Activated T-cell treated with anti-CD3 and anti-CD28 coated beads, Interleukin-2, amount 50 U/mL, for 4 hours (primary cell): ENCODE measurements at regions not wholly inside any gene's neighbourhood (a gene's known extent, or its start where the extent isn't known, plus 50 kb on each side); places are given as distances from the start of the nearest gene placed in this dataset.

Source experiments
- ATAC-seq, 2 donors: fragments of 200-7000 bp; cut with Tn5 transposase; one replicate each; pipeline ENCODE4 v1.10.0; 2021
- DNase-seq: peaks from one replicate; pipeline ENCODE4 v3.0.0-alpha.2; 2020
- H3K27me3 Mint-ChIP-seq: one replicate; pipeline ENCODE4 v1.8.0; 2021; ENCODE audit warnings: low read depth, mixed read lengths
- H3K36me3 Mint-ChIP-seq: one replicate; pipeline ENCODE4 v1.8.0; 2022; ENCODE audit warnings: mixed read lengths; ENCODE audit not compliant: insufficient read depth
- H3K4me1 Mint-ChIP-seq: one replicate; pipeline ENCODE4 v1.8.0; 2021; ENCODE audit warnings: low read depth, mixed read lengths
- H3K4me3 Mint-ChIP-seq: one replicate; pipeline ENCODE4 v1.8.0; 2021; ENCODE audit warnings: mild to moderate bottlenecking, moderate library complexity, mixed read lengths
- H3K9me3 Mint-ChIP-seq: one replicate; pipeline ENCODE4 v1.8.0; 2021; ENCODE audit warnings: mixed read lengths

DNA sequence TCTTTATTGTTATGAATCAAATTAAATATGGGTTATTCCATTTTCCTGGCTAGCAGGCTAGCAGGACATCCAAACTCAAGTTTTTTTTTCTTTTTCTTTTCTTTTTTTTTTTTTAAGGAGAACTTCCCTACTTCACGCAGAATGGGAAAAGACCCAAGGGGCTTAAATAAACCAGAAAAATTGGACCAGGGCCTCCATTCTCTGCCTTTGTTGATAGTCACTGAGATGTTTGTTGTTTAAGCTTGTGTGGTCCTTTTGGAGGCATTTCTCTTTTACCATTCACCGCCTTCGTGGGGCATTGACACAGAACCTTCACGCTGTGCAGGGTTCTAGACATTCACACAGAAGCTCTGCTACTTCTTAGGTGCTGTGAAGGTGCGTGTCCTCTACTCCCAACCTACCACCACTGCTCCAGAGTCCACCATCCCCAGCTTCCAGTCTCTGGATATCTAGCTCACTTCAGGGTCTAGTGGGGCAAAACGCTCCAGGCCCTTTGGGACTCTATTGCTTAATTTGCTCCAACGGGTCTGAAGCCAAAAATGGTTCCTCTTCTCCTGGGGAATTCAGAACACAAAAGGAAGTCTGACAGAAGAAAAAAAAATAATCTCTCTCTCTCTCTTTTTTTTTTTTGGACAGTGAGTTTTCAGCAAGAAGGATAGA is 301.3 kb downstream of the AEBP2 start:
- no peaks in the 10 kb centered on the region for H3K36me3 Mint-ChIP-seq
- no peaks in the 10 kb centered on the region for H3K9me3 Mint-ChIP-seq
- ATAC-seq, result no peak
- DNase-seq, result no peak
- peaks cover 5% of the 10 kb centered on the region for H3K4me1 Mint-ChIP-seq
- H3K27me3 Mint-ChIP-seq, result peaks cover 2% of the 10 kb centered on the region
- H3K4me3 Mint-ChIP-seq, result no peak overlapping the region

- DNase-seq (no peak), ATAC-seq (no peak)
- Mint-ChIP-seq H3K4me3 (no peak overlapping the region), H3K36me3 (no peaks in the 10 kb centered on the region), H3K4me1 (peaks cover 5% of the 10 kb centered on the region), H3K9me3 (no peaks in the 10 kb centered on the region), H3K27me3 (peaks cover 2% of the 10 kb centered on the region)
Observed at GRCh38 chr12:19741132-19741489, 301.8 kb downstream of the AEBP2 start.

DNA sequence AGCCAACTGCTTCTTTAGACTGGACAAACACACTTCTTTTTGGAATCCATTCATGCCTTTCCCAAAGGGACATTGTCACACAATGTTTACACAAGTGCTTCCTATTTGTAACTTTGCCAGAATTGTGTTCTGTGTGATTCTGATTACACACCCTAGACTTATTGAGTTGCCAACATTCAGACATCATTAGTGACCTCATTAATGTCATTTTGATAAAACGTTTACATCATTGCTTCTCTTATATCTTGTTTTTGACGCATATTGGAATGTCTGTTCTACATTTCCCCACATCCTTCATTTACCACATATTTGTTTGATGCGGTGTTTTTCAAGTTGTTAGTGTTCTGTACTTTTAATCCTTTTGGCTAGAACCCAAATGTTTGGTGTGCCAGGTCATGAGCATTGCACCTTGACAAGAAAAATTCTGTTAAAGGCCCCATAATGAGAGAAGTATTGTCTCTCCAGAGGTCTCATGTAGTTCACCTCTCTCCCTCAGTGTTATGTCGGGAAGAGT is 305.5 kb downstream of the AEBP2 start:
- DNase-seq, result no peak
- no peaks in the 10 kb centered on the region for H3K36me3 Mint-ChIP-seq
- H3K9me3 Mint-ChIP-seq, result no peaks in the 10 kb centered on the region
- no peak overlapping the region for H3K4me3 Mint-ChIP-seq
- H3K4me1 Mint-ChIP-seq, result peaks cover 5% of the 10 kb centered on the region
- ATAC-seq, result no peak
- H3K27me3 Mint-ChIP-seq, result peaks cover 2% of the 10 kb centered on the region

GRCh38 chr12:19746471-19746870 is 307.2 kb downstream of the AEBP2 start:
- DNase-seq, result no peak
- Mint-ChIP-seq H3K27me3 (peaks cover 2% of the 10 kb centered on the region), H3K36me3 (no peaks in the 10 kb centered on the region), H3K9me3 (peaks cover 6% of the 10 kb centered on the region), H3K4me3 (no peak overlapping the region), H3K4me1 (peaks cover 5% of the 10 kb centered on the region)
- no peak for ATAC-seq

GRCh38 chr12:19749906-19750574 is 310.7 kb downstream of the AEBP2 start:
- Mint-ChIP-seq H3K27me3 (no peaks in the 10 kb centered on the region), H3K4me1 (peaks cover 1% of the 10 kb centered on the region), H3K4me3 (no peak overlapping the region), H3K36me3 (no peaks in the 10 kb centered on the region), H3K9me3 (peaks cover 21% of the 10 kb centered on the region)
- DNase-seq, result no peak
- ATAC-seq, result no peak

- Mint-ChIP-seq H3K4me1 (no peaks in the 10 kb centered on the region), H3K27me3 (no peaks in the 10 kb centered on the region), H3K36me3 (no peaks in the 10 kb centered on the region), H3K4me3 (no peak overlapping the region), H3K9me3 (peaks cover 21% of the 10 kb centered on the region)
- ATAC-seq (no peak), DNase-seq (no peak)
Observed at GRCh38 chr12:19751078-19751477, 311.8 kb downstream of the AEBP2 start.

GRCh38 chr12:19752712-19753111 is 313.4 kb downstream of the AEBP2 start:
- peaks cover 21% of the 10 kb centered on the region for H3K9me3 Mint-ChIP-seq
- H3K36me3 Mint-ChIP-seq, result no peaks in the 10 kb centered on the region
- no peak overlapping the region for H3K4me3 Mint-ChIP-seq
- H3K4me1 Mint-ChIP-seq, result peaks cover 1% of the 10 kb centered on the region
- DNase-seq, result no peak
- no peaks in the 10 kb centered on the region for H3K27me3 Mint-ChIP-seq
- no peak for ATAC-seq

GRCh38 chr12:19755136-19755535 is 315.8 kb downstream of the AEBP2 start:
- Mint-ChIP-seq H3K9me3 (peaks cover 21% of the 10 kb centered on the region), H3K36me3 (no peaks in the 10 kb centered on the region), H3K4me3 (no peak overlapping the region), H3K4me1 (peaks cover 5% of the 10 kb centered on the region), H3K27me3 (no peaks in the 10 kb centered on the region)
- ATAC-seq (no peak), DNase-seq (no peak)

- Mint-ChIP-seq H3K4me1 (peaks cover 5% of the 10 kb centered on the region), H3K9me3 (peaks cover 14% of the 10 kb centered on the region), H3K36me3 (no peaks in the 10 kb centered on the region), H3K27me3 (peaks cover 2% of the 10 kb centered on the region), H3K4me3 (no peak overlapping the region)
- ATAC-seq, result no peak
- no peak for DNase-seq
Observed at GRCh38 chr12:19757317-19757877, 318.1 kb downstream of the AEBP2 start.

GRCh38 chr12:19759227-19759626 is 319.9 kb downstream of the AEBP2 start:
- Mint-ChIP-seq H3K9me3 (no peaks in the 10 kb centered on the region), H3K4me1 (peaks cover 5% of the 10 kb centered on the region), H3K27me3 (peaks cover 2% of the 10 kb centered on the region), H3K4me3 (no peak overlapping the region), H3K36me3 (no peaks in the 10 kb centered on the region)
- DNase-seq (no peak), ATAC-seq (no peak)

GRCh38 chr12:19760611-19761010 is 321.3 kb downstream of the AEBP2 start:
- no peak for DNase-seq
- peaks cover 5% of the 10 kb centered on the region for H3K4me1 Mint-ChIP-seq
- H3K27me3 Mint-ChIP-seq, result peaks cover 2% of the 10 kb centered on the region
- peaks cover 6% of the 10 kb centered on the region for H3K9me3 Mint-ChIP-seq
- H3K4me3 Mint-ChIP-seq, result no peak overlapping the region
- H3K36me3 Mint-ChIP-seq, result no peaks in the 10 kb centered on the region
- no peak for ATAC-seq

- no peak for ATAC-seq
- Mint-ChIP-seq H3K36me3 (no peaks in the 10 kb centered on the region), H3K4me3 (no peak overlapping the region), H3K4me1 (peaks cover 5% of the 10 kb centered on the region), H3K9me3 (peaks cover 11% of the 10 kb centered on the region), H3K27me3 (peaks cover 2% of the 10 kb centered on the region)
- DNase-seq, result no peak
Observed at GRCh38 chr12:19761463-19761862, 322.2 kb downstream of the AEBP2 start.

GRCh38 chr12:19763488-19763887 is 324.2 kb downstream of the AEBP2 start:
- H3K27me3 Mint-ChIP-seq, result peaks cover 2% of the 10 kb centered on the region
- H3K36me3 Mint-ChIP-seq, result no peaks in the 10 kb centered on the region
- ATAC-seq, result no peak
- H3K4me3 Mint-ChIP-seq, result no peak overlapping the region
- DNase-seq, result no peak
- peaks cover 11% of the 10 kb centered on the region for H3K9me3 Mint-ChIP-seq
- peaks cover 3% of the 10 kb centered on the region for H3K4me1 Mint-ChIP-seq

- Mint-ChIP-seq H3K9me3 (peaks cover 11% of the 10 kb centered on the region), H3K27me3 (peaks cover 2% of the 10 kb centered on the region), H3K4me3 (no peak overlapping the region), H3K4me1 (no peaks in the 10 kb centered on the region), H3K36me3 (no peaks in the 10 kb centered on the region)
- no peak for ATAC-seq
- DNase-seq, result no peak
Observed at GRCh38 chr12:19764408-19764807, 325.1 kb downstream of the AEBP2 start.

- no peaks in the 10 kb centered on the region for H3K27me3 Mint-ChIP-seq
- DNase-seq, result no peak
- no peak for ATAC-seq
- peaks cover 4% of the 10 kb centered on the region for H3K9me3 Mint-ChIP-seq
- no peak overlapping the region for H3K4me3 Mint-ChIP-seq
- no peaks in the 10 kb centered on the region for H3K4me1 Mint-ChIP-seq
- H3K36me3 Mint-ChIP-seq, result no peaks in the 10 kb centered on the region
Observed at GRCh38 chr12:19771858-19772257, 332.6 kb downstream of the AEBP2 start.
